DND-41 (cell line): ENCODE measurements at regions not wholly inside any gene's neighbourhood (a gene's known extent, or its start where the extent isn't known, plus 50 kb on each side); places are given as distances from the start of the nearest gene placed in this dataset.
A peak's percentile ranks its signal among the peaks of the same experiment; 100 is the strongest.

Experiments used
- ATAC-seq: fragments of 200-7000 bp; cut with Tn5 transposase; 3 replicates; pipeline ENCODE4 v1.9.1; 2021; ENCODE audit warnings: low read depth; ENCODE audit not compliant: insufficient read depth
- DNase-seq: peaks from one replicate; pipeline ENCODE4 v3.0.0-alpha.2; 2020
- H2AFZ ChIP-seq: 2 replicates; pipeline ENCODE4 v1.6.0; 2012; ENCODE audit warnings: low read depth, low read length
- H3K27ac ChIP-seq: 2 replicates; pipeline ENCODE4 v1.5.1; 2012; ENCODE audit warnings: low read length, inconsistent platforms
- H3K27me3 ChIP-seq: fragments of 200-600 bp; sonication (generic); 2 replicates; pipeline ENCODE4 v1.6.0; 2012; ENCODE audit warnings: low read length, mild to moderate bottlenecking, inconsistent platforms; ENCODE audit not compliant: insufficient read depth, poor library complexity
- H3K36me3 ChIP-seq: 2 replicates; pipeline ENCODE4 v1.5.1; 2012; ENCODE audit warnings: low read length, inconsistent platforms; ENCODE audit not compliant: insufficient read depth
- H3K4me1 ChIP-seq: 2 replicates; pipeline ENCODE4 v1.5.1; 2012; ENCODE audit warnings: mild to moderate bottlenecking, low read length; ENCODE audit not compliant: insufficient read depth
- H3K4me2 ChIP-seq: 2 replicates; pipeline ENCODE4 v1.6.0; 2012; ENCODE audit warnings: mild to moderate bottlenecking, moderate library complexity, low read length, inconsistent platforms; ENCODE audit not compliant: insufficient read depth
- H3K4me3 ChIP-seq, 2 experiments: fragments of 200-600 bp in 1 of 2; shearing (Covaris generic) in 1 of 2; 2 replicates each; pipeline ENCODE4 v1.5.1; 2012 to 2016; ENCODE audit warnings: inconsistent platforms in 2 of 2, low read length in 2 of 2, mild to moderate bottlenecking in 2 of 2, low read depth in 1 of 2, moderate library complexity in 1 of 2
- H3K79me2 ChIP-seq: 2 replicates; pipeline ENCODE4 v1.6.0; 2012; ENCODE audit warnings: low read length, inconsistent platforms; ENCODE audit not compliant: insufficient read depth
- H3K9ac ChIP-seq: 2 replicates; pipeline ENCODE4 v1.6.0; 2012; ENCODE audit warnings: low read depth, mild to moderate bottlenecking, inconsistent platforms, low read length, moderate library complexity
- H3K9me3 ChIP-seq: 2 replicates; pipeline ENCODE4 v1.5.1; 2012; ENCODE audit warnings: low read length, moderate library complexity, mild to moderate bottlenecking, inconsistent platforms; ENCODE audit not compliant: insufficient read depth, severe bottlenecking
- H4K20me1 ChIP-seq: 2 replicates; pipeline ENCODE4 v1.6.0; 2012; ENCODE audit warnings: low read length; ENCODE audit not compliant: insufficient read depth
- CTCF ChIP-seq: IDR thresholded peaks from 2 replicates; pipeline ENCODE4 v1.5.1; 2012; ENCODE audit warnings: borderline replicate concordance, low read length, moderate library complexity, mild to moderate bottlenecking; ENCODE audit not compliant: poor library complexity, severe bottlenecking; ENCODE audit errors: extremely low read depth
- EZH2 ChIP-seq: IDR thresholded peaks from 3 replicates; pipeline ENCODE4 v1.6.1; 2012; ENCODE audit warnings: borderline replicate concordance, low read depth, mild to moderate bottlenecking, moderate library complexity, low read length, inconsistent platforms; ENCODE audit not compliant: severe bottlenecking

- Histone ChIP-seq H3K27me3 (no peaks in the 10 kb centered on the region), H2AFZ (no peak overlapping the region), H3K4me1 (no peaks in the 10 kb centered on the region), H3K79me2 (no peaks in the 10 kb centered on the region), H3K9me3 (no peaks in the 10 kb centered on the region), H3K9ac (no peak overlapping the region), H3K4me2 (no peak overlapping the region), H3K36me3 (no peaks in the 10 kb centered on the region), H4K20me1 (no peaks in the 10 kb centered on the region), H3K4me3 (no peak overlapping the region), H3K27ac (no peak overlapping the region)
- ATAC-seq: no peak
- TF ChIP-seq EZH2 (no peak), CTCF (peak; percentile 51)
- peak; percentile 9 for DNase-seq
These were observed 650.5 kb upstream of the SORCS1 start for GRCh38 chr10:107814865-107815487.

GRCh38 chr10:107813451-107814162 lies 649.1 kb upstream of the SORCS1 start:
- H3K27me3 ChIP-seq: no peaks in the 10 kb centered on the region
- no peak overlapping the region for H3K9ac ChIP-seq
- TF ChIP-seq EZH2 (no peak), CTCF (no peak)
- H3K27ac ChIP-seq: no peak overlapping the region
- DNase-seq: no peak
- no peak overlapping the region for H3K4me2 ChIP-seq
- no peak overlapping the region for H2AFZ ChIP-seq
- no peaks in the 10 kb centered on the region for H3K4me1 ChIP-seq
- H3K4me3 ChIP-seq: no peak overlapping the region
- no peak for ATAC-seq
- H3K9me3 ChIP-seq: no peaks in the 10 kb centered on the region
- H3K79me2 ChIP-seq: no peaks in the 10 kb centered on the region
- no peaks in the 10 kb centered on the region for H4K20me1 ChIP-seq
- H3K36me3 ChIP-seq: no peaks in the 10 kb centered on the region

- Histone ChIP-seq H3K4me3 (no peak overlapping the region), H4K20me1 (no peaks in the 10 kb centered on the region), H3K4me1 (no peaks in the 10 kb centered on the region), H3K27me3 (no peaks in the 10 kb centered on the region), H3K9ac (no peak overlapping the region), H3K36me3 (no peaks in the 10 kb centered on the region), H3K4me2 (no peak overlapping the region), H3K9me3 (no peaks in the 10 kb centered on the region), H3K79me2 (no peaks in the 10 kb centered on the region), H3K27ac (no peak overlapping the region), H2AFZ (no peak overlapping the region)
- ATAC-seq (no peak), DNase-seq (no peak)
- TF ChIP-seq CTCF (no peak), EZH2 (no peak)
These were observed 645.4 kb upstream of the SORCS1 start for GRCh38 chr10:107809889-107810288.
